ENCODE measurements at regions not wholly inside any gene's neighbourhood (a gene's known extent, or its start where the extent isn't known, plus 50 kb on each side); places are given as distances from the start of the nearest gene placed in this dataset.

- no peak overlapping the region for H3K27ac ChIP-seq (ENCODE audit: low read depth in 1 of 2, low read length in 2 of 2)
- WGBS, result 86% methylated on average over 5 of the region's 5 CpGs
- DNase-seq (ENCODE audit: low spot score), result no peak
Observed at GRCh38 chr17:55617441-55617840, 105.2 kb downstream of the TMEM100 start.

GRCh38 chr17:55614061-55614460 is 102.8 kb upstream of the SMIM36 start:
- WGBS, result 86% methylated on average over 2 of the region's 2 CpGs
- no peak overlapping the region for H3K27ac ChIP-seq (ENCODE audit: low read depth in 1 of 2, low read length in 2 of 2)
- H3K9me3 ChIP-seq (ENCODE audit: control insufficient read depth in 4 of 4, low read length in 3 of 4), result no peaks in the 10 kb centered on the region

More at GRCh38 chr17:55617441-55617840, 105.2 kb downstream of the TMEM100 start:
- Histone ChIP-seq H3K4me3 (ENCODE audit: low read depth in 1 of 3, low read length in 3 of 3) (no peak overlapping the region), H3K27me3 (ENCODE audit: control insufficient read depth in 4 of 4, insufficient read depth in 4 of 4, low read length in 3 of 4) (no peaks in the 10 kb centered on the region), H3K9me3 (ENCODE audit: control insufficient read depth in 4 of 4, low read length in 3 of 4) (no peaks in the 10 kb centered on the region), H3K4me1 (ENCODE audit: control insufficient read depth in 4 of 4, insufficient read depth in 4 of 4, low read length in 3 of 4) (no peaks in the 10 kb centered on the region), H3K9ac (ENCODE audit: low read depth in 1 of 2, low read length in 2 of 2) (no peak overlapping the region), H3K36me3 (ENCODE audit: control insufficient read depth in 4 of 4, insufficient read depth in 3 of 4, low read depth in 1 of 4, low read length in 3 of 4) (no peaks in the 10 kb centered on the region)
- TF ChIP-seq TAF1 (conservative IDR thresholded peaks at IDR 0.05) (no peak), GABPA (IDR thresholded peaks at IDR 0.05 in 1 of 2, conservative IDR thresholded peaks at IDR 0.05 in 1 of 2) (no peak), HNF4G (IDR thresholded peaks at IDR 0.05) (no peak)

GRCh38 chr17:55612691-55613141 is 101.5 kb upstream of the SMIM36 start:
- TF ChIP-seq RAD21 (IDR thresholded peaks at IDR 0.05) (peak in 1 of 2 donors; percentile 27), YY1 (IDR thresholded peaks at IDR 0.05) (no peak), EGR1 (IDR thresholded peaks at IDR 0.05; ENCODE audit: low read depth in 2 of 2) (no peak), NR2F2 (IDR thresholded peaks at IDR 0.05) (peak; percentile 27), SP1 (IDR thresholded peaks at IDR 0.05) (peak; percentile 24), ATF3 (IDR thresholded peaks at IDR 0.05) (no peak)
- Histone ChIP-seq H3K9me3 (ENCODE audit: control insufficient read depth in 4 of 4, low read length in 3 of 4) (no peaks in the 10 kb centered on the region), H3K27ac (ENCODE audit: low read depth in 1 of 2, low read length in 2 of 2) (no peak overlapping the region), H3K36me3 (ENCODE audit: control insufficient read depth in 4 of 4, insufficient read depth in 3 of 4, low read depth in 1 of 4, low read length in 3 of 4) (no peaks in the 10 kb centered on the region), H3K4me3 (ENCODE audit: low read depth in 1 of 3, low read length in 3 of 3) (no peak overlapping the region), H3K4me1 (ENCODE audit: control insufficient read depth in 4 of 4, insufficient read depth in 4 of 4, low read length in 3 of 4) (no peaks in the 10 kb centered on the region), H3K9ac (ENCODE audit: low read depth in 1 of 2, low read length in 2 of 2) (no peak overlapping the region), H3K27me3 (ENCODE audit: control insufficient read depth in 4 of 4, insufficient read depth in 4 of 4, low read length in 3 of 4) (no peaks in the 10 kb centered on the region)
- 46% methylated on average over 6 of the region's 6 CpGs for WGBS
- no peak for DNase-seq (ENCODE audit: low spot score)

More at GRCh38 chr17:55614061-55614460, 102.8 kb upstream of the SMIM36 start:
- no peak for DNase-seq (ENCODE audit: low spot score)
- Histone ChIP-seq H3K4me3 (ENCODE audit: low read depth in 1 of 3, low read length in 3 of 3) (no peak overlapping the region), H3K36me3 (ENCODE audit: control insufficient read depth in 4 of 4, insufficient read depth in 3 of 4, low read depth in 1 of 4, low read length in 3 of 4) (no peaks in the 10 kb centered on the region), H3K4me1 (ENCODE audit: control insufficient read depth in 4 of 4, insufficient read depth in 4 of 4, low read length in 3 of 4) (no peaks in the 10 kb centered on the region), H3K9ac (ENCODE audit: low read depth in 1 of 2, low read length in 2 of 2) (no peak overlapping the region), H3K27me3 (ENCODE audit: control insufficient read depth in 4 of 4, insufficient read depth in 4 of 4, low read length in 3 of 4) (no peaks in the 10 kb centered on the region)
- TF ChIP-seq TAF1 (conservative IDR thresholded peaks at IDR 0.05), result no peak
- TF ChIP-seq HNF4A (conservative IDR thresholded peaks at IDR 0.05), result no peak
- TF ChIP-seq SP1 (IDR thresholded peaks at IDR 0.05), result no peak
- TF ChIP-seq FOXA1 (IDR thresholded peaks at IDR 0.05), result no peak
- TF ChIP-seq YY1 (IDR thresholded peaks at IDR 0.05), result no peak
- TF ChIP-seq ZBTB33 (IDR thresholded peaks at IDR 0.05), result no peak

Data from liver (tissue), 7 donors.